ENCODE measurements at regions not wholly inside any gene's neighbourhood (a gene's known extent, or its start where the extent isn't known, plus 50 kb on each side); places are given as distances from the start of the nearest gene placed in this dataset.
"Not testable (repeated sequence)": the region's sequence is repeated elsewhere in the genome, so short reads cannot be mapped to it uniquely, and the experiment has no call there.

DNA sequence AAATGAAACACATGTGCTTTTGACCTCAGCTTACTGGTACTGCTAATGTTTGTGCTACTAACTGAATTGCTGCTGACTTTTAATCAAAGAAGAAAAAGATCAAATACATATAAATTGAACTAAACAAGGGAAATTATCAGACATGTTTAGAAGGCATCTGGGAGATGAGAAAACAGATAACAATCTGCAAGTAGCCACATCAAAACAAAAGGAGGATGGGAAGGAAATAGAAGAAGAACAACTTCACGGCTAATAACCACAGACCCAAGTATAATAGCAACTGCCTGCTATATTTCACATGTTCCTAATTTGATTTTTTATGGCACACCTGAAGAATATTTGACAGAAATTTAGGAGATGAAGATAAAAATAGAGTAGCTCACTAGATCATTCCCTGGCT is 542.6 kb upstream of the SYT4 start:
- no peak for DNase-seq

DNA sequence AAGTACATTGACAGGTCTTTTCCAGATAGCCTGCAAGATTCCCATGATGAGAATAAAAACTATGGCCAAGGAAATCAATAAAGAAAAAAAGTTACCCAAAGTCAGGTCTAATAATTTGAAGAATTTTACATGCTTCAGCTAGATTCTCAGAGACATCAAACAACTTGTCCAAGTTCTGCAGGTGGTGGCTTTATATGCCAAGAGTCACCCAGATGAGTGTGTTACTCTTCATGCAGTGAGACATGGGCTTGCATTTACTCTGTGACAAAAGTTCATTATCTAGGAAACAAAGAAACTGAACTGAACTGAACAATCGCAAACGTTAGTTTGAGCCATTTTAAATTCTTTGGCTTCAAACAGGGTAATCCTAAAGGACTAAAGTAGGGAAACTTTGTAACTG is 548.5 kb upstream of the SYT4 start:
- DNase-seq, result no peak

DNA sequence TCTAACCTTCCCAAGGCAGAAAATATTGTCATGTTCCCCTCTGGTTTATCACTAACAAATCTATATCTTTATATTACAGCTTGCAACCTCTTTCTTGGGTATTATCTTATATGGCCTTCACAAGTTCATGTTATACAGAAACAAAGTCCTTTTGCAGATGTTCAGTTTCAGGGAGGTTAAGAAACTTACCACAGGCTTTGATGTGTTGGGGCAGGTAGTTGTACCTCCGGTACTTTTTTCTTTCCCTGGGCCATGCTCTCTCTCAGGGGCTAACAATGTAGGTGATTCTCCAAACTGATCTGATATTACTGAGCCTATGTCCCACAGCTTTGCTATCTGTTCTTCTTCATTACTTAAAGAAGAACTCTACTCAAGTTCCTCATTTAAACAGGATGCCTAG is 548.9 kb upstream of the SYT4 start:
- no peak for DNase-seq

DNA sequence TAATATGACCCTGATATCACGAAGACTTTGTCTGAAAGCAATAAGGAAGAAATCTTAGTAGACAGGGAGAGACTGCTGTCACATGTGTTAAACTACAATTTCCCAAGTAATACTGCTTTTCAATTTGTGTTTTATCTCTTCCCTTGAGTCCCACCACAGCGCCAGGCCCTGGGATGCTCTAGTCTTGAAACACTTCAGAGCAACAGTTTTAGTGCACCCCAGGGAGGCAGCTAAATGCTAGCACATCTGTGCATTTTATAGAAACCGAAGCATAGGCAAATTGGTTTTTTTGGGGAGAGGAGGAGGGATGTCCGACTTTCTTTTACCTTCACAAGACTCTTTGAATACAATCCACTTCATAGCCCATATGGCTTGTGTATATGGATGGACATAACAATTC is 550.0 kb upstream of the SYT4 start:
- DNase-seq, result no peak

DNA sequence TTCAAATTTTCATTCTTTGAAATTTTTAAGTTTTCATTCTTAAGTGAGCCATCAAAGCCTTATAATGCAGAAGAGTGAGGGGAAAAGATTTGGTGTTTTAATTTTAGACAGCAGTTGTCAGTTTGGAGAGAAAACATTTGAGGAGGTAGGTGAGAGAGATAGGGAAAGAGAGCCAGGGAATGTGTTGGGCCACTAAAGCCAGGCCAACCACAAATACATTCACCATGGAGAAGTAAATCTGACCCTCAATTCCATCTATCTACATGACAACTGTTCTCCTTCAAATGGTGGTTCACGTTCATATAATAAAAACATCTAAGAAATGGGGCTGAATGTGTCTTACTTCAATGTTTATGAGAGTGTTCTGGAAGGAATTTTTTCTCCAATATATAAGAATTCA is 553.0 kb upstream of the SYT4 start:
- DNase-seq, result no peak

DNA sequence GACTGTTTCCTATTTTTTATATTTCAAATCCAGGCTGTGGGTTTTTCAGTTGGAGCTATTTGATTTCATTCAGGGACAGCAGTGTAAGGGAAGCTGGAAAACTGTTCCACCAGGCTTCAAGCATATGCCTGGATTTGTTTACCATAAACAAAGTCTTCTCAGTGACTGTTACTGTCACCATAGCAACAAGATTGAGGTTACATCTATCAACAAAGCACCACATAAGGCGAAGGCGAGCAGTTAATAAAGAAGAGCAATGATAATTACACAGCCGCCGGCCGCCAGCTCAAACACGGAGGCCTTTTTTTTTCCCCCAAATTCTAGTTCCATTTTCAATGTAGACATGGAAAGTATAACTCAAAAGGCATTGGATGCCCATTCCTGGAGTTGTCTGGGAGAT is 553.7 kb upstream of the SYT4 start:
- peak; percentile 34 for DNase-seq

DNA sequence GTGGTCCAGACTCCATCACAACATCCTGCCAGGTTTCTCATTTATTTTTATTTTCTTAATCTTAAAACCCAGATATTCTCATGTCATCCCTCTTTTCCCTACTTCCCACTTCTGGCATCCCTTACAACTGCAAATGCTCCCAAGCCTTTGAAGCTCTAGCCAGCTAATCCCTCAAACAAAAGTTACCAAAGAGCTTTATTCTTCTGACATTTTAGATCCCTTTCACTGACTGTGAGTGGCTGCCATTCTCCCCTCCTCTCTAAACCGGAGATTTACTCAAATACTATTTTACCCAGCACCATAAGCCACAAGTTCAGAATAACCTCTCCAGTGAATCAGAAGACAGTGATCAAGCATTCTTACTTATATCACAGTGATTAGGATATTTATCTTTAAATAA is 569.0 kb upstream of the SYT4 start:
- no peak for DNase-seq

DNA sequence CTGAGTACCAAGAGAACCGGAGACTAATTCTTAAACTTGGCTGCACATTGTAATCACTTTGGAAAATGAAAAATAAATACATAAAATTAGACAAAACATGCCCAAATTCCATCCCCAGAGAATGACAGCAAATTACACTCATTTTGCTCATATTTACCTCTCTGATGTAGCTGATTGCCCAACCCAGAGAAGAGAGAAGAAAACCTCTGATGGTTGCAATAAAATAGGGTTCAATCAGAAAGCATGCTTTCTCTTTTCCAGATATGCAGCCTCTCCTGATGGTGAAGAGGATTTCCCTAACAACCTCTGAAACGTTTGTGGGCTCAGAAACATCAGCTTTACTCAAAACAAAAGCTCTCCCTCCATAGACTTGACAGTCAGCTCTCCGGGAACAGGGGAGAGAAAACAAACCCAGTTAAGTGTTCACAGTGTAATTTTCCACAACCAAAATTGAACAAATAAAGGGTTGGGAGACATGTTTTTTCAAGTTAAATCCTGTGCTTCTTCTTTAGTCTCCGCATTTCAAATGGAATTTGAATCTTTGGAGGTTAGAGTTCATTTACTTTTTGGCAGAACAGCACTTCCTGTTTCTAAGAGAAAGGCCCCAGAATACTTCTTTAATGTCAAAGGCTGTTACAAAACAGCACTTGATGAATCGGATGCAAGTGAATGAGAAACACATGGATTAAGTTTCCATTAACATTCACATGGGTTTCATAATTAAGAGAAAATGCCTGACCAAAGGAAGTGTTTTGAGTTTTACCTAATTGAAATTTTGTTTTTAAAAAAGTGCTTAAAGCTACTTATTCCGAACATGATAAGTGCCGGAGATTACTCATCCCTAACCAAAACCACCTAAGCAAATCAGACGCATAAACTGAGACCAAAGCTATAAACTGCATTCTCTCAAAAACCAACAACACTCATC is 570.1 kb upstream of the SYT4 start:
- no peak for DNase-seq

DNA sequence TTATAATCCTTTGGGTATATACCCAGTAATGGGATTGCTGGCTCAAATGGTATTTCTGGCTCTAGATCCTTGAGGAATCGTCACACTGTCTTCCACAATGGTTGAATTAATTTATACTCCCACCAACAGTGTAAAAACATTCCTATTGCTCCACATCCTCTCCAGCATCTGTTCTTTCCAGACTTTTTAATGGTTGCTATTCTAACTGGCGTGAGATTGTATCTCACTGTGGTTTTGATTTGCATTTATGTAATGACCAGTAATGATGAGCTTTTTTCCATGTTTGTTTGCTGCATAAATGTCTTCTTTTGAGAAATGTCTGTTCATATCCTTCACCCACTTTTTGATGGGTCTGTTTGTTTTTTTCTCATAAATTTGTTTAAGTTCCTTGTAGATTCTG is 572.5 kb upstream of the SYT4 start:
- not testable (repeated sequence) for DNase-seq

DNA sequence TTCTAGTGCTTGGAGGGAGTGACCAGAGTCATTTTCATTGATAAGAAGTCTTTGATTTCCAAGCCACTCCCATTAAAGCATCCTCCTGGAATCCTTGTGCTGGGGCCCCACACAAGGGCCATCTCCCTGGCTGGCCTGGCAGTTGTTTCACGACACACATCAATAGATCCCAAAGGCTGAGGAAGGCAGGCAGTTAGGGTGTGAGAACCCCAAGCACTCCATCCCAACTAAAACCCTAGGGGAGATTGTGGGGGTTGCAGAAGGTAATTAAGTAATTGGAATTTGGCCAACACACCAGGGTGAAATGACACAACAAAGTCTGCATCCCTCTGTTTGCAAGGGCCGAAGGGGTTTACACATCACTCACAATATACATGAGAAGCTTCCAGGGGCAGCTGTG is 578.1 kb upstream of the SYT4 start:
- DNase-seq, result no peak

DNA sequence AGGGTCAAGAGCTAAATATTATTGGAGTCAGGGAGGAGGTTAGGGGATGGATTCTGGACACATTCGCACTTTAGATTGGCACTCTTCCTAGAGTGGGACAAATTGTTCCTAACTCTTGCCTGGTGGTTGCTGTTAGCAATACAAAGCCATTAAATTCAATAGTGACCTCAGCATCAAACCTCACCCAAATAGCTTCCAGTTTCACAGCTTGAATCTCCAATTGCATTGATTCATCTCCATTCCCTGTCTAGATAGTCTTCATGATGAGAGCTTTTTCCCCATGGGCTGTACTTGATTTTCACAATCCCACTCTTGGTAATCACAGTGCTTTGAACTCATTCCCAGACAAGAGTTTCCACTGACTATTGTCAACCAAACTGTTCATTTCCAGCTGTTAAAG is 585.9 kb upstream of the SYT4 start:
- DNase-seq, result no peak

DNA sequence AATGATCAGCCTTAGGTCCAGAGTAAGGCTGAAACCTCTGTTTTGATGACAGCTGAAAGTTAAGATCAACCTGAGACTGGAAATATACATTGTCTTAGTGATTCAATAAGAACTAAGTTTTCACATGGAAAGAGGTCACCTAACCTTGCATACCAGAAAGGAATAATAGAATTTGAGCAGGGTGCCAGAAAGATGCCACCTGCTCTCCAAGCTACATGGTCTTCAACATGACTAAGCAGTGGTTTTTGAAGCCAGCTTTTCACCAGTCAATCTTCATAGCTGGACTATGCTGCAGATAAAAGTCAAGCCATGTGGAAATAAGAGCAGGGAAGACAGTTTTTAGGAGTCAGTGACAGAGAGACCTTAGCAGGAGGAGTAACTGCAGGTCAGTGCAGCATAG is 589.4 kb upstream of the SYT4 start:
- DNase-seq, result no peak

DNA sequence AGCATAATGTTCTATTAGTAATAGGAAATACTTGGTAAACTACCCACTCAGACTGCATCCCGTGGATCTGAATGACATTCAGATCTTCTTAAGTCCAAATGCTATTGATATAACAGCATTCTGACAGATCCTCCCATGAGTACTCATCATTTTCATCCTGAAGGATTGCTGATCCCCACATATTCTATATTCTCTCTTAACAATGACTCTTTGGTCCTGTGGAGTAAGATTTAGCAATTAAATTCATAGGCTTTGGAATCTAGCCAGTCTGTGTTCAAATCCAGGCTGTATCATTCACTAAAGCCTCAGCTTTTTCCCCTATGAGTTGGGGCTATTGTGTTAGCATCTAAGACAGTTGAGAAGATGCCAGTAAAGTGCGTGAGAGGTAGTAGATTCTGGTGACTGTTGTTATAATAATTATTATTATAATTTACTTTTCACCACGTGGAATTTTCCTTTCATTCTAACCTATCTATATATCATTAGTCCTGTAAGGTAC is 591.3 kb upstream of the SYT4 start:
- no peak for DNase-seq

DNA sequence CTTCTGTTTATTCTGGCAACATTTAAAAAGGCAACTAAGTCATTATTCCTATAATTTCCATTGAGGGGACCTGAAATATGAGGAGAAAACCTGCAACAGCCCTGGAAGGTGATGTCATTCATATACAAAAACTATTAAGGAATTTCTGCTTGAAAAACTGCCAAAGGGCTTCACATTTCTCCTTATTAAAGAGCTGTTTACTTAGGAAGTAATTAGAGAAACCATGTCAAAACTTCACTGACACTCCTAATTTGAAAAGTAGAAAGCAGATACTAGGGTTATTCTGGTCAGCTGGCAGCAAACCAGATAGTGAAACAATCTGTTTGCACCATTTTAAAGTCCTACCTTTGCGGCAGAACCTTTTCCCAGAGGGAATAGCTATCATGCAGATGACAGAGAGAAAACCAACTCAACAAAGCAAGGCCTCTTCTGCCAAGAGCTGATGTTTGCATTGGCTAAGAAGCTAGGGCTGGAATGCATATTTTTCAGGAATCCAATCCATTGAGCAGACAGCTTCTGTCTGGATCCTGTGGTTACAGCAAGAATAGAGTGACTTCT is 592.2 kb upstream of the SYT4 start:
- DNase-seq, result no peak

DNA sequence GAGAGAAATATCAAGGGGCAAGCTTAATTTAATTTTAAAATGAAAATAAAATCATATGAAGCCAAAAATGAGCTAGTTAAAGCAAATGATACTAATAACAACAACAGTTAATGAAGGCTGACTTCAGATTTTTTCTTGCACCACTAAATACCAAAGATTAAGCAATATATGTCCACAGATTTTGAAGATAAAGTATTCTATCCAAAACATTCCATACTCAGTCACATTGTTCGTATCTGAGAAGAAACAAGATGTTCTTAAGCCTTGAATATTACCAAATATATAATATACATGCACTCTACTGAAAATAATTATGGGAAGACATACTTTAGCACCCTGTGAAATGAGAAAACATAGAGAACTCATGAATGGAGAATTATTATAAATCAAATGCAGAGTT is 593.3 kb upstream of the SYT4 start:
- no peak for DNase-seq

DNA sequence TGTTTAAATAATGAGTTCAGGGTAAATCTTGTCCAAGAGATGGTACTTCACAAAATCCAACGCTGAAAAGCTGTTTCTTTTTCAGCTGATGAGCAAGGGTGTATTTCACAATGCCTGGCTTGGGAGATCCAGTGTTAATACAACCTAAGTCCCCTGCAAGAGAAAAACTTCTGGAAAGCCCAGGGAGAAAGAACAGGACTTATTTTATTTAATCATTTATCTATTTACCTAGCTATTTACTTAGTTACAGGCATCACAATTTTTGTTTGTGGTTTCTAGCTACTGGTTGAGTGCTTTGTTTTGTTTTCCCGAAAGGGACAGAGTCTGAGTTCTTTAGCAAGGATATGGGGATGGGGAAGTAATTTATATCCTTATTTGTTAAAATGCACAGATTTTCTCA is 598.2 kb upstream of the SYT4 start:
- DNase-seq, result no peak

DNA sequence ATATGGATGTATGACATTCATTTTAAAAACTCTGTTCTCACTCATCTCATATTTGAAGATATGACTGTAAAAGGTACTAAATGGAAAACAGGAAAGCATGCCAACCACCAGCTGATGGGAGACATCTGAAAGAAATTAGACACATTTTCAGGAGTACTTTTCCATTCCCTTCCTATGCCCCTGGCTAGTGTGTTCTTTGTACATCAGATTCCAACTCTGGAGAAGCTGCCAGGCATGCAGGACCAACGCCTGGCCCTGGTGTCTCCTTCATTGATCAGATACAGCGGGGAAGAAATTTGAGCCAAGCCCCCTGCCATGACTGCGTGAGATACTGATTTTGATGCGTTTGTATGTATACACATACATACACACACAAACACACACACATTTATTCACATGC is 599.0 kb upstream of the SYT4 start:
- DNase-seq, result no peak

DNA sequence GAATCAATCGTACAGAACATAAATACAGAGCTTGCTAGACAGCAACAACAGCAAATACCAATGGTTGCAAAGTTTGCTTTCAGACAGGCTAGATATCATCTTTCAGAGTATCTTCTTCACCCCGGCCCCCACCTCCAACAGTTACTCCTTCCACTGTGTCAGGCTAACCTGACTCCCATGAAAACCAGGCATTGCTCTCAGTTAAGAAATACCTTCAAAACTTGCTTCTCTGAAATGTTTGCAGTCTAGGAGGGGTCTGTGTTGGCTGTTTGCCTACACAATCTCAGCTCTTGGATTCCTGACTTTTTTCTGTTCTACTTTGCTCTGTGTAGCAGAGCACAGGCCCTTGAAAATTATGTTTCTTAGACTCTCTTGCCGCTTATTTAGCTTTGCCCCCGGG is 599.5 kb upstream of the SYT4 start:
- no peak for DNase-seq

DNA sequence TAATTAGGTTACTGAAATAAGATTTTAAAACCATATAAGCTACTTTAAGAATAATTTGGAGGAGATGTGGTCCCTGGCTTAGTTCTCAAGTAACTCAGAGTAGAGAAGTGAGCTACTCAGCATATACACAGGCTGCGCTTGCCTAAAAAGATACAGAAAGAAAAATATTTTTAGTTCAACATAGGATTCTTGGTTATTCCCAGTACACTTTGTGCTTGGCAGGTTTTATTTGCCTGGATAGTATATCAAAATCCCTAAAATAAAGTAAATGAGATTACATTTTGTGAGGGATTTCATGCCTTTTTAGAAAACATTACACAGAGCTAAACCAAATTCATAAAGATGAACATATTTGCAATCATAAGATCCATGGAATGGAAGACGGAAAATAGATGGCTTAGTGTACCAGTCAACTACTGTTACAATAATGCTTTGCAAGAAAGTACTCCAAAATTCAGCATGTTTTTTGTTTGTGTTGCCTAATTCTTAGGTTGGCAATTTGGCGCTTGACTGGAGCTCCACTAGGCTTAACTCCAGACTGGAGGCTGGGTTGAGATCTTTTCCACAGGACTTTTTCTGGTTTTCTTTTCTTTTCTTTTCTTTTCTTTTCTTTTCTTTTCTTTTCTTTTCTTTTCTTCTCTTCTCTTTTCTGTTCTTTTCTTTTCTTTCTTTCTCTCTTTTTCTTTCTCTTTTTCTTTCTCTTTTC is 600.5 kb upstream of the SYT4 start:
- no peak for DNase-seq

DNA sequence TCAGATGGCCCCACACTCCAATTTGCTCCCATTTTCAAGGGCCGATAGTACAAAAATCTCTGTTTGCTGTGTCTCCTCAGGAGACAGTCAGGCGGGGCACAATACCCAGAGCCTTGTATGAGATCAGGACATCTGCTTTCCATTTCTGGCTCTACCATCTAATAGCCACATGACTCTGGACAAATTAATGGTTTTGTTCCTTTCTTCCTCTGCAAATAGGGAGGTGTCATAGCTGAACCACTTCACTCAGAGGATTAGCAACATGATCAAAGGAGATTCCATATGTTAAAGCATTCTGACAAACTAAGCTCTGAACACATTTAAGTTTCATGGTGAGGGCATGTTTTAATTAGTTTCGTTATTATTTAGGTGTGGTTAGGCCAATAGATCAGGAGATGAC is 602.1 kb upstream of the SYT4 start:
- DNase-seq, result no peak

DNA sequence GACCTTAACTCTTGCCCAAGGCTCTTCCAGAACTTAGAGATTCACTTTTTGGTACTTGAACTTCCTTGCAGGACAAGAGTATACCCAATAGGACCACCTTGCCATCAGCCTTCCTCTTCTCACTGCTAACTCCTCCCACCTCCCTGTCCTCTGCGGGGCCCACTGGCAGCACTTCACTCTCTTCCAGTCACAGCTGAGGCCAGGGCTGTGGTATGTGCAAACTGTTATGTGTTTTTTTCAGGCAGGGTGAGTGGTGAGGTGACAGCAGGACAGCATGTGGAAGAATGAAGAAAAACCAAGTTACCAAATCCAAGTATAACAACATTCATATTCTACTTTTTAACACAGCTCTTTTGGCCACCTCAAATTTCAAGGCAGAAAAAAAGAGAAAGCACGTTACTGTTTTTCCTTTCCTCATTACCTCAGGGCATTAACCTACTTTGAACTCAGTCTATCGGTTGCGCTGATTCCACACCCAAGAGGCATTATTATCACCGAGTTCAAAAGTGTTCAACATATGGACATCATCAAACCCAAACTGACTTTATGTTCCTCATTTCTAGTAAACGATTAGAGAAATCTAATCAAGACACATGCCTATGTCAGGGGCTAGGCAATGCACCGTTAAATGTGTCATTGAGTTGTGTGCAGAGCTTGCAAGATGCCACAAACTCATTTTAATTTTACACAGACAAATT is 605.2 kb upstream of the SYT4 start:
- no peak for DNase-seq

DNA sequence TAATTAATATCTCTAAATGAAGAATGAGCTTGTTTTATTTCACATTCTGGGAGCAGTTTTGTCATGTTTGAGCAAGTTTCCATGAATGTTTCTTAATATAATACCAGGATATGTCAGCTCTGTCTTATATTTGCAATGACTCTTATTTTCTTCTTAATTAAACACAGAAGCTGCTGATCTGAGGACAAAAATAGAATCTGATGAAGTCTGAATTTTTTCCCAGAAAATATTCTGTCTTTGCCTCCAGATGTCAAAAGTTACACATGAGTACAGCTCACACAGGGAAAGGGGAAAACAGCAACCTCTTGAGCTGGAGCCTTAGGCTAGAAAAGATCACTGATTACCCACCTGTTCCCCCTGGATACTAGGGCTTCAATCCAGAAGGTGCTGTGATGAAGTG is 606.6 kb upstream of the SYT4 start:
- no peak for DNase-seq

DNA sequence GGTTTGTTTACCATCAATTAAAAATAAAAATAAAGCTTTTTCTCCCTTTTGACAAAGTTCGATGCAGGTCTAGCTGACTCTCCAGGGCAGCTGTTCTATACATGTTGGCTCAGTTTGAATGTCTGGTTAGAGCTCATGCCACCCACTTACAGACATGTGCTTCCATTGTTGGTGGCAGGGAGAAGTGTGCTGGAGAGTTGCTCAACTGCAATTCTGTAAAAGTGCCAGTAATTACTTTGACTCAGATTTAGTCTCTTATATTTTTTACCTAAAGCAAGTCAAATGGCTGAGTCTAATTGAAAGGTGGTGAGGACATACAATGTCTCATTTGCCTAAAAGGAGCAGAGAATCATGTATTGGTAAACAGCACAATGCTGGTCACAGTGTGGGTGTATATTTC is 609.1 kb upstream of the SYT4 start:
- no peak for DNase-seq
